B cell (primary cell): ENCODE measurements at regions not wholly inside any gene's neighbourhood (a gene's known extent, or its start where the extent isn't known, plus 50 kb on each side); places are given as distances from the start of the nearest gene placed in this dataset.

Experiments
- ATAC-seq: fragments of 200-7000 bp; cut with Tn5 transposase; one replicate; pipeline ENCODE4 v1.10.0; 2021; ENCODE audit warnings: low read depth, mild to moderate bottlenecking, moderate number of reproducible peaks, moderate library complexity
- CTCF ChIA-PET: fragments of 350-600 bp; sonication (Branson Sonifier 250); formaldehyde crosslinking; loops from one replicate; lab custom pipeline; 2021; ENCODE audit warnings: antibody characterized with exemption, inconsistent platforms; lab: Charles Lee
- POLR2A ChIA-PET: fragments of 350-600 bp; sonication (Branson Sonifier 250); formaldehyde crosslinking; loops from one replicate; lab custom pipeline; 2021; ENCODE audit warnings: antibody characterized with exemption; lab: Charles Lee
- DNase-seq: peaks from one replicate; pipeline ENCODE4 v3.0.0; 2013
- H2AFZ ChIP-seq: 2 replicates; pipeline ENCODE4 v1.6.1; 2012; ENCODE audit warnings: mild to moderate bottlenecking, low read depth, low read length; ENCODE audit not compliant: insufficient read depth, poor library complexity, severe bottlenecking
- H3K27ac ChIP-seq, 2 donors: 1 replicate in 1 of 2; 2 replicates in 1 of 2; pipeline ENCODE4 v1.5.1; 2012 to 2013; ENCODE audit warnings: low read length in 2 of 2, mild to moderate bottlenecking in 2 of 2, moderate library complexity in 1 of 2
- H3K27me3 ChIP-seq, 4 experiments: fragments of 200-600 bp in 1 of 4; sonication (generic) in 1 of 4; replicated peaks in 1 of 4; 1 replicate in 2 of 4; 2 replicates in 2 of 4; pipeline versions ENCODE4 v1.6.1 to v1.7.0; 2013 to 2016; ENCODE audit warnings: low read length in 3 of 4, mild to moderate bottlenecking in 2 of 4, mixed read lengths in 1 of 4, moderate library complexity in 1 of 4; ENCODE audit not compliant: insufficient read depth in 4 of 4, control insufficient read depth in 3 of 4; ENCODE audit errors: control extremely low read depth in 1 of 4
- H3K36me3 ChIP-seq, 2 experiments: replicated peaks in 1 of 2; 1 replicate in 1 of 2; 2 replicates in 1 of 2; pipeline versions ENCODE4 v1.6.1 to v1.7.1; 2013; ENCODE audit warnings: low read length in 1 of 2; ENCODE audit not compliant: insufficient read depth in 2 of 2, control insufficient read depth in 1 of 2; ENCODE audit errors: control extremely low read depth in 1 of 2, extremely low read depth in 1 of 2
- H3K4me1 ChIP-seq, 2 donors: fragments of 200-600 bp in 1 of 2; sonication (generic) in 1 of 2; 1 replicate in 1 of 2; 2 replicates in 1 of 2; pipeline versions ENCODE4 v1.5.1 to v1.6.1; 2013 to 2017; ENCODE audit warnings: low read length in 2 of 2; ENCODE audit not compliant: control insufficient read depth in 2 of 2, insufficient read depth in 2 of 2
- H3K4me2 ChIP-seq: replicated peaks from 2 replicates; pipeline ENCODE3; 2012; ENCODE audit warnings: mild to moderate bottlenecking, low read depth, low read length; ENCODE audit not compliant: poor library complexity, severe bottlenecking
- H3K4me3 ChIP-seq, 5 experiments: fragments of 200-600 bp in 1 of 5; sonication (generic) in 1 of 5; 1 replicate in 3 of 5; 2 replicates in 2 of 5; pipeline versions ENCODE4 v1.5.1 to v1.7.0; 2011 to 2016; ENCODE audit warnings: low read length in 4 of 5, mild to moderate bottlenecking in 4 of 5, low read depth in 2 of 5, control low read depth in 1 of 5, moderate library complexity in 1 of 5; ENCODE audit not compliant: insufficient read depth in 1 of 5; ENCODE audit errors: control extremely low read depth in 1 of 5, extremely low read depth in 1 of 5
- H3K79me2 ChIP-seq: fragments of 200-600 bp; sonication (generic); one replicate; pipeline ENCODE4 v1.6.0; 2016; ENCODE audit warnings: low read length; ENCODE audit not compliant: control insufficient read depth, insufficient read depth
- H3K9ac ChIP-seq: fragments of 200-600 bp; sonication (generic); 2 replicates; pipeline ENCODE4 v1.6.1; 2017; ENCODE audit warnings: mild to moderate bottlenecking, low read length, moderate library complexity
- H3K9me3 ChIP-seq, 3 donors: one replicate each; pipeline versions ENCODE4 v1.6.1 to v1.7.1; 2013; ENCODE audit warnings: low read length in 2 of 3; ENCODE audit not compliant: control insufficient read depth in 2 of 3, insufficient read depth in 1 of 3; ENCODE audit errors: control extremely low read depth in 1 of 3
- H4K20me1 ChIP-seq: 2 replicates; pipeline ENCODE4 v1.6.0; 2012; ENCODE audit warnings: mild to moderate bottlenecking, low read length; ENCODE audit not compliant: insufficient read depth, control insufficient read depth, poor library complexity, severe bottlenecking
- H3K27ac Mint-ChIP-seq: one replicate; pipeline ENCODE4 v1.8.0; 2021; ENCODE audit warnings: mixed read lengths
- H3K27me3 Mint-ChIP-seq: one replicate; pipeline ENCODE4 v1.8.0; 2021; ENCODE audit warnings: mixed read lengths
- H3K4me1 Mint-ChIP-seq: one replicate; pipeline ENCODE4 v1.8.0; 2021; ENCODE audit warnings: mixed read lengths
- H3K4me3 Mint-ChIP-seq: one replicate; pipeline ENCODE4 v1.8.0; 2021; ENCODE audit warnings: mixed read lengths
- H3K9me3 Mint-ChIP-seq: one replicate; pipeline ENCODE4 v1.8.0; 2022; ENCODE audit warnings: mixed read lengths; ENCODE audit not compliant: insufficient read depth
- EZH2 ChIP-seq: IDR thresholded peaks from 2 replicates; pipeline ENCODE4 v1.6.1; 2012; ENCODE audit warnings: borderline replicate concordance, low read depth, mild to moderate bottlenecking, moderate library complexity, low read length; ENCODE audit not compliant: insufficient read depth, poor library complexity, severe bottlenecking
- WGBS: methylation state at CpG from one replicate; pipeline ENCODE4 v1.1.5; 2013; ENCODE audit warnings: missing lambda C conversion rate; ENCODE audit not compliant: insufficient coverage; 5-methylcytosine and 5-hydroxymethylcytosine counted together
- intact Hi-C: fragments of 100-400 bp; cut with micrococcal nuclease; formaldehyde crosslinking; loops from one replicate; pipeline ENCODE4 v1.10.0; 2022
- TF ChIP-seq, protein P1 (sequence below): fragments of 200-600 bp; IDR thresholded peaks from one replicate; pipeline ENCODE4 v1.8.0; 2022; ENCODE audit warnings: antibody characterized with exemption, mild to moderate bottlenecking

DNA sequence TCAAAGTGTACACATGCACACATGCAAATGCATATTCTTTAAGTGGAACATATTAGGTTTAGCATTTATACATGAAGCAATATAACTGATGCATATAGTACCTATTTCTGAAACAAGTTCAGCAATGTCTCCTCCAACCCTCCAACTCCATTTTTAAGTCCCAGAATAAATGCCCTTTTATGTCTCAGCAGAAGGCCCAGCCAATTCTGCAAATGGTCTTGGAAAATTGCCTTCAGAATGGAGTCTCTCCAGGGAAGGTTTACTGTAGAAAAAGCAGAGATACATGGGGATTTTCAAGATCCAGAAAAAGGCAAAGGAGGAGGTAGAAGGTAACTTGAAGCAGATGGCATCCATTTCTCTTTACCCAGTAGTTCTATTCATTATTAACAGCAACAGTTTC is 633.3 kb downstream of the MAFB start:
- no peak for ATAC-seq
- POLR2A ChIA-PET: no interaction called here
- H3K27me3 Mint-ChIP-seq: peaks cover 5% of the 10 kb centered on the region
- no peaks in the 10 kb centered on the region for H3K4me1 Mint-ChIP-seq
- peaks cover 3% of the 10 kb centered on the region for H3K9me3 Mint-ChIP-seq
- H3K4me3 Mint-ChIP-seq: no peak overlapping the region
- H3K36me3 ChIP-seq: no peaks in the 10 kb centered on the region
- CTCF ChIA-PET: no interaction called here
- TF ChIP-seq, protein P1, sequence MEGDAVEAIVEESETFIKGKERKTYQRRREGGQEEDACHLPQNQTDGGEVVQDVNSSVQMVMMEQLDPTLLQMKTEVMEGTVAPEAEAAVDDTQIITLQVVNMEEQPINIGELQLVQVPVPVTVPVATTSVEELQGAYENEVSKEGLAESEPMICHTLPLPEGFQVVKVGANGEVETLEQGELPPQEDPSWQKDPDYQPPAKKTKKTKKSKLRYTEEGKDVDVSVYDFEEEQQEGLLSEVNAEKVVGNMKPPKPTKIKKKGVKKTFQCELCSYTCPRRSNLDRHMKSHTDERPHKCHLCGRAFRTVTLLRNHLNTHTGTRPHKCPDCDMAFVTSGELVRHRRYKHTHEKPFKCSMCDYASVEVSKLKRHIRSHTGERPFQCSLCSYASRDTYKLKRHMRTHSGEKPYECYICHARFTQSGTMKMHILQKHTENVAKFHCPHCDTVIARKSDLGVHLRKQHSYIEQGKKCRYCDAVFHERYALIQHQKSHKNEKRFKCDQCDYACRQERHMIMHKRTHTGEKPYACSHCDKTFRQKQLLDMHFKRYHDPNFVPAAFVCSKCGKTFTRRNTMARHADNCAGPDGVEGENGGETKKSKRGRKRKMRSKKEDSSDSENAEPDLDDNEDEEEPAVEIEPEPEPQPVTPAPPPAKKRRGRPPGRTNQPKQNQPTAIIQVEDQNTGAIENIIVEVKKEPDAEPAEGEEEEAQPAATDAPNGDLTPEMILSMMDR: no peak
- no peak for TF ChIP-seq EZH2
- H3K4me2 ChIP-seq: no peak overlapping the region
- H3K4me3 ChIP-seq: no peak overlapping the region
- intact Hi-C loops: no loop called here
- no peaks in the 10 kb centered on the region for H3K27me3 ChIP-seq
- no peak overlapping the region for H2AFZ ChIP-seq
- H3K27ac Mint-ChIP-seq: no peak overlapping the region
- H3K79me2 ChIP-seq: no peaks in the 10 kb centered on the region
- no peaks in the 10 kb centered on the region for H3K4me1 ChIP-seq
- no peak overlapping the region for H3K27ac ChIP-seq
- no peak for DNase-seq
- no peaks in the 10 kb centered on the region for H4K20me1 ChIP-seq
- peaks cover 0 to 4% (median 2%) of the 10 kb centered on the region in 3 donors for H3K9me3 ChIP-seq
- no peak overlapping the region for H3K9ac ChIP-seq

- ATAC-seq (no peak), DNase-seq (no peak)
- peaks cover 11% of the 10 kb centered on the region for H3K27me3 Mint-ChIP-seq
- POLR2A ChIA-PET: no interaction called here
- H3K27ac ChIP-seq: no peak overlapping the region
- H3K27ac Mint-ChIP-seq: no peak overlapping the region
- H3K9me3 ChIP-seq: no peaks in the 10 kb centered on the region
- no peaks in the 10 kb centered on the region for H4K20me1 ChIP-seq
- H3K36me3 ChIP-seq: no peaks in the 10 kb centered on the region
- intact Hi-C loops: no loop called here
- no peaks in the 10 kb centered on the region for H3K27me3 ChIP-seq
- no peak overlapping the region for H3K4me3 Mint-ChIP-seq
- no CpG with 5 or more reads among the region's 4 CpGs for WGBS
- peaks cover 1% of the 10 kb centered on the region for H3K9me3 Mint-ChIP-seq
- H3K9ac ChIP-seq: no peak overlapping the region
- H2AFZ ChIP-seq: no peak overlapping the region
- H3K4me2 ChIP-seq: no peak overlapping the region
- TF ChIP-seq, protein P1: no peak
- TF ChIP-seq EZH2: no peak
- H3K79me2 ChIP-seq: no peaks in the 10 kb centered on the region
- H3K4me3 ChIP-seq: no peak overlapping the region
- CTCF ChIA-PET: no interaction called here
- H3K4me1 ChIP-seq: no peaks in the 10 kb centered on the region
- H3K4me1 Mint-ChIP-seq: no peaks in the 10 kb centered on the region
Measured at GRCh38 chr20:40054311-40054710, 634.7 kb downstream of the MAFB start.
